Common myeloid progenitor, CD34-positive (primary cell): ENCODE measurements at regions not wholly inside any gene's neighbourhood (a gene's known extent, or its start where the extent isn't known, plus 50 kb on each side); places are given as distances from the start of the nearest gene placed in this dataset.

Experiments used
- CTCF ChIA-PET: fragments of 350-600 bp; sonication (Branson Sonifier 250); formaldehyde crosslinking; loops from one replicate; lab custom pipeline; 2021; ENCODE audit warnings: antibody characterized with exemption; lab: Charles Lee
- POLR2A ChIA-PET: fragments of 350-600 bp; sonication (Branson Sonifier 250); formaldehyde crosslinking; loops from one replicate; lab custom pipeline; 2021; ENCODE audit warnings: antibody characterized with exemption; lab: Charles Lee
- DNase-seq, 3 donors: peaks; one replicate each; pipeline versions ENCODE4 v3.0.0 to v3.0.0-alpha.2; 2013
- H3K27ac ChIP-seq, 2 experiments: 1 replicate in 1 of 2; 2 replicates in 1 of 2; pipeline ENCODE4 v1.7.0; 2013; ENCODE audit warnings: inconsistent platforms in 2 of 2, low read length in 2 of 2, mild to moderate bottlenecking in 2 of 2, low read depth in 1 of 2, moderate library complexity in 1 of 2; ENCODE audit not compliant: severe bottlenecking in 2 of 2, insufficient read depth in 1 of 2, poor library complexity in 1 of 2
- H3K27me3 ChIP-seq, 5 experiments: replicated peaks in 2 of 5; 1 replicate in 3 of 5; 2 replicates in 2 of 5; pipeline versions ENCODE4 v1.6.1 to v1.7.0; 2013; ENCODE audit warnings: low read length in 4 of 5, mild to moderate bottlenecking in 2 of 5, moderate library complexity in 2 of 5, inconsistent platforms in 1 of 5; ENCODE audit not compliant: insufficient read depth in 5 of 5, control insufficient read depth in 4 of 5
- H3K36me3 ChIP-seq, 4 experiments: 1 replicate in 2 of 4; 2 replicates in 2 of 4; pipeline versions ENCODE4 v1.6.1 to v1.7.0; 2013; ENCODE audit warnings: low read length in 3 of 4, control low read depth in 1 of 4, mild to moderate bottlenecking in 1 of 4; ENCODE audit not compliant: control insufficient read depth in 4 of 4, insufficient read depth in 4 of 4
- H3K4me1 ChIP-seq, 4 experiments: 1 replicate in 3 of 4; 2 replicates in 1 of 4; pipeline versions ENCODE4 v1.6.1 to v1.7.1; 2013; ENCODE audit warnings: low read length in 3 of 4, mild to moderate bottlenecking in 3 of 4, control low read depth in 1 of 4, inconsistent platforms in 1 of 4, moderate library complexity in 1 of 4; ENCODE audit not compliant: control insufficient read depth in 4 of 4, insufficient read depth in 4 of 4; ENCODE audit errors: control extremely low read depth in 1 of 4
- H3K4me3 ChIP-seq, 7 experiments: 1 replicate in 4 of 7; 2 replicates in 3 of 7; pipeline versions ENCODE4 v1.5.1 to v1.7.0; 2013; ENCODE audit warnings: mild to moderate bottlenecking in 7 of 7, low read length in 6 of 7, moderate library complexity in 6 of 7, inconsistent platforms in 2 of 7, low read depth in 2 of 7, control low read depth in 1 of 7; ENCODE audit not compliant: insufficient read depth in 4 of 7, control insufficient read depth in 1 of 7; ENCODE audit errors: extremely low read depth in 1 of 7
- H3K9me3 ChIP-seq, 5 experiments: 1 replicate in 4 of 5; 2 replicates in 1 of 5; pipeline versions ENCODE4 v1.6.1 to v1.7.1; 2013; ENCODE audit warnings: low read length in 4 of 5, mild to moderate bottlenecking in 2 of 5, inconsistent platforms in 1 of 5, low read depth in 1 of 5, moderate library complexity in 1 of 5; ENCODE audit not compliant: control insufficient read depth in 4 of 5, insufficient read depth in 2 of 5; ENCODE audit errors: control extremely low read depth in 1 of 5
- WGBS: methylation state at CpG from one replicate; pipeline ENCODE4 v1.1.5; 2013; ENCODE audit not compliant: insufficient coverage; 5-methylcytosine and 5-hydroxymethylcytosine counted together

DNA sequence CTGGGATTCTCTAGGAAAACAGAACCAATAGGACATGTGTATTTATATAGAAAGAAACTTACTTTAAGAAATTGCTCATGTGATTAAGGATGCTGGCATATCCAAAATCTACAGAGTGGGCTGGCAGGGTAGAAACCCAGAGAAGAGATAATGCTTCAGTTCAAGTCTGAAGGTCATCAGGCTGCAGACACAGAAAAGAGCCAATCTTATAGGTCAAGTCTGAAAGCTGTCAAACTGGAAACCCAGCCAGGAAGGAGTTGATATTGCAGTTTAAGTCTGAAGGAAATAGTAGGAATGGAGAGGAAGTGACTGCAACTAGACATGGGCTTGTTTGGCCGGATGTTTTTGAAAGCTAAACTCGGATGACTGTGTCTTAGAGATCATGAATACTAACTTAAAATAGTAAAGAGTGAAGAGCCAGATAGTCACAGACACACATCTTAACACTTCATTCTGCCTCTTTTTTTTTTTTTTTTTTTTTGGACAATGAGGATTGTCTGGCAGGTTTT is 125.3 kb upstream of the GPC6 start:
- Histone ChIP-seq H3K4me3 (no peak overlapping the region), H3K4me1 (no peaks in the 10 kb centered on the region), H3K36me3 (no peaks in the 10 kb centered on the region), H3K27ac (no peak overlapping the region), H3K27me3 (no peaks in the 10 kb centered on the region), H3K9me3 (no peaks in the 10 kb centered on the region)
- 69% methylated on average over 2 of the region's 2 CpGs for WGBS
- POLR2A ChIA-PET = no interaction called here
- CTCF ChIA-PET = no interaction called here
- DNase-seq = no peak

DNA sequence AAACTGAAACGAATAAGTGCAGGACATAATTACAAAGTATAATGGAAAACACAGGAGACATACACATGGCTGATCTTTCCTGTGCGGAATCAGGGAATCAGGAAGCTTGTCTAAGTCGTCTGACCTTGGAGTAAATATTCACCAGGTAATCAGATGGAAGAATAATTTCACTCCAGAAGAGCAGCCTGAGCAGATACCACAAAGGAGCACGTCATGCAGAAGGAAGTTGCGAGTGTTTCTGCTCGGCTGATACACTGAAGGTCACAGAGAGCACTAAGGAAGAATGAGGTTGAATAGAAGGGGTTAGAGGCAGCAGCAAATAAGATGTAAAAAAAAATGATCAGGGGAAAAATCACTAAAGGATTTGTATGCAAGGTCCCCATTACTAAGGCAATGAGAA is 122.3 kb upstream of the GPC6 start:
- no peak for DNase-seq
- Histone ChIP-seq H3K9me3 (no peaks in the 10 kb centered on the region), H3K27ac (no peak overlapping the region), H3K36me3 (no peaks in the 10 kb centered on the region), H3K4me1 (no peaks in the 10 kb centered on the region), H3K4me3 (no peak overlapping the region), H3K27me3 (no peaks in the 10 kb centered on the region)
- WGBS = 82% methylated on average over 5 of the region's 6 CpGs
- CTCF ChIA-PET = no interaction called here
- POLR2A ChIA-PET = no interaction called here

DNA sequence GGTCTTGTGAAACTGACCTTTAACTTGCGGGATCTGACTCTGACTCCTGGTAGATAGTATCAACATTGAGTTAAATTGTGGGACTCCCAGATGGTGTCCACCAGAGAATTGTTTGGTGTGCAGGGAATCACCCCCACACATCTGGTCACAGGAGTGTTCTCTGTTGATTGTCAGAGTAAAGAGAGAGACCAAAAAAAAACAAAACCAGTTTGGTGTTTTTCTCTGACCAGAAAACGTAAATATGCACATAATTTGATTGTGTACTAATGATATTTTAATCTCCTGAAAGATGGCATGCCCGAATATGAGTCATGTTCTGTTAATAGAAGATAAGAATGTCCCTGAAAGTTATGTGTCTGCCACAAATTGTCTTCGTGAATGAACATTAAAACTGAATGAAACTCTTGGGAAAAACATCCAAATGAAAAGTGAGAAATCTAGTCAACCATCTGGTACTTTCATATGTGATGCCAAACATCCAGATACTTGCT is 118.5 kb upstream of the GPC6 start:
- CTCF ChIA-PET = no interaction called here
- 90% methylated on average over 1 of the region's 4 CpGs for WGBS
- Histone ChIP-seq H3K4me1 (no peaks in the 10 kb centered on the region), H3K36me3 (no peaks in the 10 kb centered on the region), H3K9me3 (no peaks in the 10 kb centered on the region), H3K27ac (no peak overlapping the region), H3K27me3 (no peaks in the 10 kb centered on the region), H3K4me3 (no peak overlapping the region)
- POLR2A ChIA-PET = no interaction called here
- no peak for DNase-seq

GRCh38 chr13:93116809-93117208 is 109.8 kb upstream of the GPC6 start:
- ChIA-PET CTCF (no interaction called here), POLR2A (no interaction called here)
- no peak overlapping the region for H3K27ac ChIP-seq
- no peaks in the 10 kb centered on the region for H3K9me3 ChIP-seq
- no peaks in the 10 kb centered on the region for H3K36me3 ChIP-seq
- H3K4me3 ChIP-seq = no peak overlapping the region
- peaks cover 0 to 3% (median 0%) of the 10 kb centered on the region in 4 experiments for H3K4me1 ChIP-seq
- no peak for DNase-seq
- no CpG with 5 or more reads among the region's 1 CpG for WGBS
- no peaks in the 10 kb centered on the region for H3K27me3 ChIP-seq

DNA sequence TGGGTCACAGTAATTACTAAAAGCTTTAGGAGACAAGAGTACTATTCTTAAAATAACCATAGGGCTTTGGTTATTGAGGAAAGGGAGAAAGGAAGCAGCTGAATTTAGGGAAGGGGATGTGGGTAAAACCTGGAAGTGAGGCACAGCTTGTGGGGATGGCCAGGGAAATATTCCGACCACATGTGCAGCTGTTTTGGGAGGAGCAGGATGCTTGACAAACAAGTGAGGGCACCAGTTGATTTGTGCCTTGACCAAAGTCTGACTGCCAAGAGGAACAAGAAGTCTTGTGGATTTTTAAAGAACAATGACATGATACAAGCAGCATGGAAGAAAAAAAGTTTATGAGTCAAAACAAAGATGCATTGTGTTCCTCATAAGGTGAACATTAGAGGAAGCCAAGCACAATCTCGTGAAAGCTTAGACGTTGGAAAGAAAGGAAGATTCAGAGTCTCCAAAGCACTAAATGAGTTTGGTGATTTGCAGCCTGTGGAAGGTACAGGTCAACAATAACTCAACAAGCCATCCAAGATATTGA is 108.5 kb upstream of the GPC6 start:
- DNase-seq = peak in 1 of 3 donors; percentile 13
- Histone ChIP-seq H3K27ac (no peak overlapping the region), H3K27me3 (no peaks in the 10 kb centered on the region), H3K9me3 (no peaks in the 10 kb centered on the region), H3K36me3 (no peaks in the 10 kb centered on the region), H3K4me3 (no peak overlapping the region), H3K4me1 (peaks cover 0 to 3% (median 0%) of the 10 kb centered on the region in 4 experiments)
- ChIA-PET POLR2A (no interaction called here), CTCF (no interaction called here)
- 21% methylated on average over 3 of the region's 3 CpGs for WGBS

GRCh38 chr13:93140912-93141311 is 85.7 kb upstream of the GPC6 start:
- ChIA-PET POLR2A (no interaction called here), CTCF (no interaction called here)
- H3K9me3 ChIP-seq = no peaks in the 10 kb centered on the region
- no peak for DNase-seq
- no peaks in the 10 kb centered on the region for H3K27me3 ChIP-seq
- H3K4me3 ChIP-seq = no peak overlapping the region
- no peaks in the 10 kb centered on the region for H3K36me3 ChIP-seq
- no CpG with 5 or more reads among the region's 2 CpGs for WGBS
- no peak overlapping the region for H3K27ac ChIP-seq
- no peaks in the 10 kb centered on the region for H3K4me1 ChIP-seq

GRCh38 chr13:93144031-93144430 is 82.6 kb upstream of the GPC6 start:
- DNase-seq = no peak
- Histone ChIP-seq H3K9me3 (no peaks in the 10 kb centered on the region), H3K27me3 (no peaks in the 10 kb centered on the region), H3K4me3 (no peak overlapping the region), H3K4me1 (no peaks in the 10 kb centered on the region), H3K36me3 (no peaks in the 10 kb centered on the region), H3K27ac (no peak overlapping the region)
- ChIA-PET CTCF (no interaction called here), POLR2A (no interaction called here)
- 94% methylated on average over 4 of the region's 4 CpGs for WGBS
